ENCODE measurements at regions not wholly inside any gene's neighbourhood (a gene's known extent, or its start where the extent isn't known, plus 50 kb on each side); places are given as distances from the start of the nearest gene placed in this dataset.

- TF ChIP-seq CTCF (IDR thresholded peaks at IDR 0.05 in 2 of 3, conservative IDR thresholded peaks at IDR 0.05 in 1 of 3; ENCODE audit: control insufficient read depth in 2 of 3, extremely low read depth in 1 of 3, insufficient read depth in 1 of 3, low read depth in 3 of 3, low read length in 3 of 3) (no peak), EZH2 (IDR thresholded peaks at IDR 0.05; ENCODE audit: borderline replicate concordance, control insufficient read depth, low read depth, low read length) (no peak), POLR2A (IDR thresholded peaks at IDR 0.05; ENCODE audit: low read depth, low read length) (no peak)
Measured at GRCh38 chr2:120624061-120624737, 111.5 kb upstream of the GLI2 start.

Measured in GM12878 (cell line).